HEK293 (cell line): ENCODE measurements at regions not wholly inside any gene's neighbourhood (a gene's known extent, or its start where the extent isn't known, plus 50 kb on each side); places are given as distances from the start of the nearest gene placed in this dataset.

Experiments used
- CTCF ChIA-PET: fragments of 350-600 bp; formaldehyde crosslinking; extraction: SDS; loops from one replicate; lab custom pipeline; 2021; ENCODE audit warnings: antibody characterized with exemption; lab: Yijun Ruan, JAX
- POLR2A ChIA-PET: fragments of 300-600 bp; formaldehyde crosslinking; extraction: SDS; loops from one replicate; lab custom pipeline; 2020; ENCODE audit warnings: antibody characterized with exemption, inconsistent platforms; lab: Yijun Ruan, JAX
- H3K27ac ChIP-seq: fragments of 200-500 bp; sonication (Bioruptor generic); 2 replicates; pipeline ENCODE4 v1.5.1; 2014; ENCODE audit warnings: low read depth, low read length, control low read depth, inconsistent platforms; ENCODE audit errors: extremely low read depth
- H3K36me3 ChIP-seq, 2 experiments: fragments of 200-500 bp in 1 of 2; sonication (Bioruptor generic) in 1 of 2; 1 replicate in 1 of 2; 2 replicates in 1 of 2; pipeline ENCODE4 v1.5.1; 2014 to 2017; ENCODE audit warnings: inconsistent platforms in 2 of 2, low read length in 2 of 2; ENCODE audit not compliant: control insufficient read depth in 2 of 2, insufficient read depth in 1 of 2
- H3K4me1 ChIP-seq: fragments of 200-500 bp; sonication (Bioruptor generic); 2 replicates; pipeline ENCODE4 v1.5.1; 2014; ENCODE audit warnings: mild to moderate bottlenecking, low read length, inconsistent platforms; ENCODE audit not compliant: control insufficient read depth, insufficient read depth
- H3K4me3 ChIP-seq: 2 replicates; pipeline ENCODE4 v1.5.1; 2011; ENCODE audit warnings: low read depth, mild to moderate bottlenecking, control low read depth, low read length, moderate library complexity
- H3K9me3 ChIP-seq: fragments of 200-500 bp; sonication (Bioruptor generic); 2 replicates; pipeline ENCODE4 v1.5.1; 2014; ENCODE audit warnings: low read depth, low read length, inconsistent platforms; ENCODE audit not compliant: control insufficient read depth, insufficient read depth
- EGR2 ChIP-seq: fragments of 450-650 bp; formaldehyde crosslinking; IDR thresholded peaks from 2 replicates; pipeline ENCODE4 v1.5.1; 2016; ENCODE audit warnings: low read depth, missing biosample characterization, missing genetic modification characterization
- FEZF1 ChIP-seq: fragments of 450-650 bp; formaldehyde crosslinking; IDR thresholded peaks from 2 replicates; pipeline ENCODE4 v1.5.1; 2016; ENCODE audit warnings: missing biosample characterization, missing genetic modification characterization
- HOXD13 ChIP-seq: sonication (generic); formaldehyde crosslinking; IDR thresholded peaks from 2 replicates; pipeline ENCODE4 v1.8.0; 2022; ENCODE audit warnings: missing genetic modification reagents, borderline replicate concordance
- KLF16 ChIP-seq: fragments of 450-650 bp; formaldehyde crosslinking; IDR thresholded peaks from 2 replicates; pipeline ENCODE4 v1.5.1; 2017; ENCODE audit warnings: missing biosample characterization, missing genetic modification characterization
- KLF8 ChIP-seq: fragments of 450-650 bp; formaldehyde crosslinking; IDR thresholded peaks from 2 replicates; pipeline ENCODE4 v1.5.1; 2016; ENCODE audit warnings: missing biosample characterization, missing genetic modification characterization
- PRDM4 ChIP-seq: fragments of 450-650 bp; formaldehyde crosslinking; IDR thresholded peaks from 2 replicates; pipeline ENCODE4 v1.5.1; 2017; ENCODE audit warnings: missing biosample characterization, missing genetic modification characterization
- REPIN1 ChIP-seq: fragments of 450-650 bp; formaldehyde crosslinking; IDR thresholded peaks from 2 replicates; pipeline ENCODE4 v1.5.1; 2017; ENCODE audit warnings: missing biosample characterization, missing genetic modification characterization, low read depth
- SP3 ChIP-seq: fragments of 450-650 bp; formaldehyde crosslinking; IDR thresholded peaks from 2 replicates; pipeline ENCODE4 v1.5.1; 2016; ENCODE audit warnings: missing biosample characterization, missing genetic modification characterization
- ZBTB48 ChIP-seq: fragments of 450-650 bp; formaldehyde crosslinking; IDR thresholded peaks from 2 replicates; pipeline ENCODE4 v1.5.1; 2016; ENCODE audit warnings: missing biosample characterization, missing genetic modification characterization
- ZFP69B ChIP-seq: fragments of 450-650 bp; formaldehyde crosslinking; IDR thresholded peaks from 2 replicates; pipeline ENCODE4 v1.5.1; 2016; ENCODE audit warnings: missing biosample characterization, missing genetic modification characterization
- ZNF10 ChIP-seq: fragments of 450-650 bp; formaldehyde crosslinking; IDR thresholded peaks from 2 replicates; pipeline ENCODE4 v1.5.1; 2017; ENCODE audit warnings: missing biosample characterization, missing genetic modification characterization
- ZNF121 ChIP-seq: fragments of 450-650 bp; formaldehyde crosslinking; IDR thresholded peaks from 2 replicates; pipeline ENCODE4 v1.5.1; 2016; ENCODE audit warnings: missing biosample characterization, missing genetic modification characterization
- ZNF280D ChIP-seq: fragments of 450-650 bp; formaldehyde crosslinking; IDR thresholded peaks from 2 replicates; pipeline ENCODE4 v1.5.1; 2016; ENCODE audit warnings: missing biosample characterization, missing genetic modification characterization
- ZNF341 ChIP-seq: fragments of 450-650 bp; formaldehyde crosslinking; IDR thresholded peaks from 2 replicates; pipeline ENCODE4; 2016; ENCODE audit warnings: low read depth, missing biosample characterization, missing genetic modification characterization
- ZNF416 ChIP-seq: fragments of 450-650 bp; formaldehyde crosslinking; IDR thresholded peaks from 2 replicates; pipeline ENCODE4 v1.5.1; 2016; ENCODE audit warnings: missing biosample characterization, missing genetic modification characterization
- ZNF488 ChIP-seq: fragments of 450-650 bp; formaldehyde crosslinking; IDR thresholded peaks from 2 replicates; pipeline ENCODE4 v1.5.1; 2016; ENCODE audit warnings: missing biosample characterization, missing genetic modification characterization
- ZNF585B ChIP-seq: fragments of 450-650 bp; formaldehyde crosslinking; IDR thresholded peaks from 2 replicates; pipeline ENCODE4 v1.5.1; 2016; ENCODE audit warnings: missing biosample characterization, missing genetic modification characterization
- ZNF621 ChIP-seq: fragments of 450-650 bp; formaldehyde crosslinking; IDR thresholded peaks from 2 replicates; pipeline ENCODE4 v1.5.1; 2017; ENCODE audit warnings: missing biosample characterization, missing genetic modification characterization
- ZNF629 ChIP-seq: fragments of 450-650 bp; formaldehyde crosslinking; IDR thresholded peaks from 2 replicates; pipeline ENCODE4 v1.5.1; 2017; ENCODE audit warnings: missing biosample characterization, missing genetic modification characterization
- TF ChIP-seq, protein P1 (sequence below): fragments of 450-650 bp; formaldehyde crosslinking; IDR thresholded peaks from 2 replicates; pipeline ENCODE4 v1.5.1; 2016; ENCODE audit warnings: missing biosample characterization, missing genetic modification characterization
- TF ChIP-seq, protein P2 (sequence below): fragments of 450-650 bp; formaldehyde crosslinking; IDR thresholded peaks from 2 replicates; pipeline ENCODE4 v1.5.1; 2017; ENCODE audit warnings: missing biosample characterization, missing genetic modification characterization
- TF ChIP-seq, protein P3 (sequence below): fragments of 450-650 bp; formaldehyde crosslinking; IDR thresholded peaks from 2 replicates; pipeline ENCODE4 v1.5.1; 2017; ENCODE audit warnings: missing biosample characterization, mild to moderate bottlenecking, missing genetic modification characterization, moderate library complexity

GRCh38 chr5:25027526-25027925 is 382.7 kb upstream of the CDH10 start:
- CTCF ChIA-PET, result no interaction called here
- TF ChIP-seq ZNF341 (tag by site-specific recombination) (no peak), EGR2 (tag by site-specific recombination) (no peak), PRDM4 (no peak), ZNF585B (tag by site-specific recombination) (no peak), ZNF416 (tag by site-specific recombination) (no peak), ZNF629 (tag by site-specific recombination) (no peak), ZNF121 (no peak), KLF16 (tag by site-specific recombination) (no peak), REPIN1 (no peak), ZNF280D (tag by site-specific recombination) (no peak), KLF8 (tag by site-specific recombination) (no peak)
- TF ChIP-seq, protein P1, sequence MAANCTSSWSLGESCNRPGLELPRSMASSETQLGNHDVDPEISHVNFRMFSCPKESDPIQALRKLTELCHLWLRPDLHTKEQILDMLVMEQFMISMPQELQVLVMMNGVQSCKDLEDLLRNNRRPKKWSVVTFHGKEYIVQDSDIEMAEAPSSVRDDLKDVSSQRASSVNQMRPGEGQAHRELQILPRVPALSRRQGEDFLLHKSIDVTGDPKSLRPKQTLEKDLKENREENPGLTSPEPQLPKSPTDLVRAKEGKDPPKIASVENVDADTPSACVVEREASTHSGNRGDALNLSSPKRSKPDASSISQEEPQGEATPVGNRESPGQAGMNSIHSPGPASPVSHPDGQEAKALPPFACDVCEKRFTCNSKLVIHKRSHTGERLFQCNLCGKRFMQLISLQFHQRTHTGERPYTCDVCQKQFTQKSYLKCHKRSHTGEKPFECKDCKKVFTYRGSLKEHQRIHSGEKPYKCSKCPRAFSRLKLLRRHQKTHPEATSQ (tag by site-specific recombination), result no peak
- TF ChIP-seq, all 188 proteins: peak for 0
- H3K27ac ChIP-seq, result no peak overlapping the region
- no peaks in the 10 kb centered on the region for H3K36me3 ChIP-seq
- no peak overlapping the region for H3K4me3 ChIP-seq
- H3K4me1 ChIP-seq, result no peaks in the 10 kb centered on the region
- POLR2A ChIA-PET, result no interaction called here
- H3K9me3 ChIP-seq, result no peaks in the 10 kb centered on the region; the same call in 1 of the 2 replicates

- ChIA-PET CTCF (no interaction called here), POLR2A (no interaction called here)
- no peak overlapping the region for H3K27ac ChIP-seq
- no peak for TF ChIP-seq ZFP69B (tag by site-specific recombination)
- TF ChIP-seq FEZF1, result no peak
- TF ChIP-seq ZNF488 (tag by site-specific recombination), result no peak
- no peak for TF ChIP-seq REPIN1
- no peak overlapping the region for H3K4me3 ChIP-seq
- H3K4me1 ChIP-seq, result no peaks in the 10 kb centered on the region
- H3K9me3 ChIP-seq, result no peaks in the 10 kb centered on the region; the same call in 1 of the 2 replicates
- H3K36me3 ChIP-seq, result no peaks in the 10 kb centered on the region
Observed at GRCh38 chr5:25027061-25027460, 382.3 kb upstream of the CDH10 start.

GRCh38 chr5:25025831-25026230 is 381.1 kb upstream of the CDH10 start:
- Histone ChIP-seq H3K27ac (no peak overlapping the region), H3K9me3 (no peaks in the 10 kb centered on the region; the same call in 1 of the 2 replicates), H3K4me1 (no peaks in the 10 kb centered on the region), H3K36me3 (no peaks in the 10 kb centered on the region), H3K4me3 (no peak overlapping the region)
- ChIA-PET CTCF (no interaction called here), POLR2A (no interaction called here)
- TF ChIP-seq SP3 (tag by site-specific recombination) (no peak), ZNF621 (no peak), ZNF488 (tag by site-specific recombination) (no peak), HOXD13 (CRISPR knock-in tag) (no peak), ZBTB48 (tag by site-specific recombination) (no peak), ZNF10 (tag by site-specific recombination) (no peak)
- TF ChIP-seq, protein P2, sequence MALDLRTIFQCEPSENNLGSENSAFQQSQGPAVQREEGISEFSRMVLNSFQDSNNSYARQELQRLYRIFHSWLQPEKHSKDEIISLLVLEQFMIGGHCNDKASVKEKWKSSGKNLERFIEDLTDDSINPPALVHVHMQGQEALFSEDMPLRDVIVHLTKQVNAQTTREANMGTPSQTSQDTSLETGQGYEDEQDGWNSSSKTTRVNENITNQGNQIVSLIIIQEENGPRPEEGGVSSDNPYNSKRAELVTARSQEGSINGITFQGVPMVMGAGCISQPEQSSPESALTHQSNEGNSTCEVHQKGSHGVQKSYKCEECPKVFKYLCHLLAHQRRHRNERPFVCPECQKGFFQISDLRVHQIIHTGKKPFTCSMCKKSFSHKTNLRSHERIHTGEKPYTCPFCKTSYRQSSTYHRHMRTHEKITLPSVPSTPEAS (tag by site-specific recombination), result no peak
- TF ChIP-seq, protein P3, sequence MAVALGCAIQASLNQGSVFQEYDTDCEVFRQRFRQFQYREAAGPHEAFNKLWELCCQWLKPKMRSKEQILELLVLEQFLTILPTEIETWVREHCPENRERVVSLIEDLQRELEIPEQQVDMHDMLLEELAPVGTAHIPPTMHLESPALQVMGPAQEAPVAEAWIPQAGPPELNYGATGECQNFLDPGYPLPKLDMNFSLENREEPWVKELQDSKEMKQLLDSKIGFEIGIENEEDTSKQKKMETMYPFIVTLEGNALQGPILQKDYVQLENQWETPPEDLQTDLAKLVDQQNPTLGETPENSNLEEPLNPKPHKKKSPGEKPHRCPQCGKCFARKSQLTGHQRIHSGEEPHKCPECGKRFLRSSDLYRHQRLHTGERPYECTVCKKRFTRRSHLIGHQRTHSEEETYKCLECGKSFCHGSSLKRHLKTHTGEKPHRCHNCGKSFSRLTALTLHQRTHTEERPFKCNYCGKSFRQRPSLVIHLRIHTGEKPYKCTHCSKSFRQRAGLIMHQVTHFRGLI (tag by site-specific recombination), result no peak
